ENCODE measurements at regions not wholly inside any gene's neighbourhood (a gene's known extent, or its start where the extent isn't known, plus 50 kb on each side); places are given as distances from the start of the nearest gene placed in this dataset.
A peak's percentile ranks its signal among the peaks of the same experiment; 100 is the strongest.

DNA sequence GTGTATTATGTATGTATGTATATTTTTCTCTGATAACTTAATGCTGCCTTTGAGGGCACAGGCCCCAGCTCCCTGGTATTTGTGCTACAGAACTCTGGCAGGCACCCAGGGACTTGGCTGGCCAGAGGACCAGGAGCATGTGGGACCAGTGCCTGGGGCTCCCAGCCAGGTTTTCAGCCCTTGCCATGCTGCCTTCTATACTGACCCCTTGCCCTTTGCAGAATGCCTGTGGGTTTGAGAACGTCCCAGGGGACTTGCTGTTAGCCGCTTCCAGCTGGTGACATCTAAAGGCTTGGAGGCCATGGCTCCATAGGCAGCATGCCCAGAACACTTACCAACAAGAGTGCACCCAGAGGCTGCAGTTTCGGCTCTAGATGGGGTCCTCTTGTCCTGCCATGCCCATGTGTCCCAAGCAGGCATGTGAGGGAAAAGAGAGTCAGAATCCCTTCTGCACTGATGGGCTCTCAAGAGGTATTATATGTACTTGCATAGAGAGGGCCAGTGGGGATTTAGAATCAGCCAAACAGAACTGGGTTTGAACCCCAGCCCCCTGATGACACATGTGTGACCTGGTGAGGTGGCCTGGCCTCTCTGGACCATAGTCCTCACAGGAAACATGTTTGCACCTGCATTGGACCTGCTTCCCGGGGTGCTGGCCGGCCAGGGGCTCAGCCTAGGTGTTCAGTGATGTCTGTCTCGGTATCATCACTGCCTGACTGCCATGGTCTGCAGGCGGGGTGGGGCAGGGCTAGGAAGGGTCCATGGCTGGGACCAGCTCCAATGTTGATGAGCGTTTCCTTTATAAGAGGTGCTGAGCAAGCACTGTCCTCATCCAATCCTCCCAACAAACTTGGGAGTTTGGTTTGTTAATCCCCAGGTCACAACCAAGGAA is 119.2 kb upstream of the FHL2 start:
- TF ChIP-seq FOXM1 (IDR thresholded peaks at IDR 0.05; ENCODE audit: borderline replicate concordance, low read depth) (no peak), EGR1 (IDR thresholded peaks at IDR 0.05) (no peak), CEBPB (IDR thresholded peaks at IDR 0.05) (no peak), ZBTB7A (IDR thresholded peaks at IDR 0.05; ENCODE audit: low read depth) (no peak), TAF1 (IDR thresholded peaks at IDR 0.05; ENCODE audit: low read depth) (no peak), RAD21 (IDR thresholded peaks at IDR 0.05; ENCODE audit: low read depth) (no peak), NFIC (IDR thresholded peaks at IDR 0.05) (no peak)
- TF ChIP-seq, protein P1, sequence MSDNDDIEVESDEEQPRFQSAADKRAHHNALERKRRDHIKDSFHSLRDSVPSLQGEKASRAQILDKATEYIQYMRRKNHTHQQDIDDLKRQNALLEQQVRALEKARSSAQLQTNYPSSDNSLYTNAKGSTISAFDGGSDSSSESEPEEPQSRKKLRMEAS (IDR thresholded peaks at IDR 0.05), result no peak

DNA sequence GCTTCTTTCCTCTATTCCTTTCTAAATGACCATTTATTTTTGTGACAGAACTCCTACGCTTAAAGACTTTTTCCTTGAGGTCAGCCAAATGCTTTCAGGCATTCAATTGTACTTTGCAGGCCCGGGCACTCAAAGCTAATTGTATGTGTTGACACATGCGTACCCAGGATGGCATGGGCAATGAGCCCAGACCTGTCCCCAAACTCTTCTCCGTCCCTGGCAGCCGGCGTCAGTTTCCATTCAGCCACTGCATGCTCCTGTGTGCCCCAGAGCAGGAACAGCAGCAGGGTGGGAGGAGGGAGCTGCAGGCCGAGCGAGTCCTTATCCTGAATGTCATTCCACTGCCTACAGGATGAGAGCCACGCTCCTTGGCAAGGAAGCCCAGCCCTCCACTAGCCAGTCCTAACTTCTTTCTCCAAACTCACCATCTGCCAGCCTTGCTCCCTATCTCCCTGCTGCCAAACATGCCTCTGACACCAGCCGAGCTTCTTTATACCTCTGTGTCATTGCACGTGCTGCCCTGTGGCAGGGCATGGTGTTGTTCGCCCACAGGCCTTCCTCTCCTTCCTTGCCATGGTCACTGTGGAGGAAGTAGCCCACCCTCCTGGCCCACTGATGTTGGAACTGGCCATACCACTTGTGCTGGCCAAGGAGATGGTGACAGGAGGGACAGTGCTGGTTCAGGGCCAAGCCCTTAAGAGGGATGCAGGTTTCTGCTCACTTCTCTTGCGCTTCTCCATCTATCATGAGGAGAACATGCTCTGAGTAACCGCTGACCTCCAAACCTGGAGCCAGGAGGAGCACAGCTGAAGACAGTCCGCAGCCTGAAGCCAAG is 116.9 kb upstream of the FHL2 start:
- TF ChIP-seq NFIC (IDR thresholded peaks at IDR 0.05) (peak; percentile 40; the same call in 1 of the 2 replicates), RAD21 (IDR thresholded peaks at IDR 0.05; ENCODE audit: low read depth) (no peak), EGR1 (IDR thresholded peaks at IDR 0.05) (peak; percentile 23; the same call in 1 of the 2 replicates), EP300 (IDR thresholded peaks at IDR 0.05; ENCODE audit: borderline replicate concordance) (peak; percentile 34; the same call in 1 of the 2 replicates)

DNA sequence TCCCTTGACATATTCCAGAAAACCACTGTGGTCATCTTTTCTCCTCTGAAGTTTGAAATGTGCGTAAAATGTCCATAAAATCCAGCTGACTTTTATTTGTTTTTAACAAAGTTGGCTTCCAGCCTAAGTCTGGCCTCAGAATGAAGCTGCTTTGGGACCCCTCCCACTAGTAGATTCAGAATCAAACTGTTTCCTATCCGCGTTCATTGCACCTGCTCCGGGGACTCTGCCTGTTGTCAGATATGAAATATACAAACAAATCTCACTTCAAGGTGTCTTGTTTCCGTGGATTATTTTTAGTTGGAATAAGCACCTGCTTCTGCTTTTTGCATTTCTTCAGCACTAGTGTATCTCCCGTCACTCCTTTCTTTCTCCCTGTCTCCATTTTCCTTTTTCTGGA is 115.7 kb upstream of the FHL2 start:
- TF ChIP-seq, protein P2, sequence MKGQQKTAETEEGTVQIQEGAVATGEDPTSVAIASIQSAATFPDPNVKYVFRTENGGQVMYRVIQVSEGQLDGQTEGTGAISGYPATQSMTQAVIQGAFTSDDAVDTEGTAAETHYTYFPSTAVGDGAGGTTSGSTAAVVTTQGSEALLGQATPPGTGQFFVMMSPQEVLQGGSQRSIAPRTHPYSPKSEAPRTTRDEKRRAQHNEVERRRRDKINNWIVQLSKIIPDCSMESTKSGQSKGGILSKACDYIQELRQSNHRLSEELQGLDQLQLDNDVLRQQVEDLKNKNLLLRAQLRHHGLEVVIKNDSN (IDR thresholded peaks at IDR 0.05), result no peak
- TF ChIP-seq YY1 (IDR thresholded peaks at IDR 0.05; ENCODE audit: low read depth), result no peak
- no peak for TF ChIP-seq TAF1 (IDR thresholded peaks at IDR 0.05; ENCODE audit: low read depth)
- TF ChIP-seq TEAD4 (IDR thresholded peaks at IDR 0.05), result no peak
- TF ChIP-seq RAD21 (IDR thresholded peaks at IDR 0.05; ENCODE audit: low read depth), result no peak
- no peak for TF ChIP-seq CEBPB (IDR thresholded peaks at IDR 0.05)
- TF ChIP-seq EGR1 (IDR thresholded peaks at IDR 0.05), result no peak
- TF ChIP-seq, protein P1 (IDR thresholded peaks at IDR 0.05), result no peak
- TF ChIP-seq ZBTB7A (IDR thresholded peaks at IDR 0.05; ENCODE audit: low read depth), result no peak
- TF ChIP-seq NFIC (IDR thresholded peaks at IDR 0.05), result no peak
- TF ChIP-seq TCF12 (IDR thresholded peaks at IDR 0.05; ENCODE audit: low read depth), result no peak
- TF ChIP-seq FOXM1 (IDR thresholded peaks at IDR 0.05; ENCODE audit: borderline replicate concordance, low read depth), result no peak
- TF ChIP-seq EP300 (IDR thresholded peaks at IDR 0.05; ENCODE audit: borderline replicate concordance), result no peak
- TF ChIP-seq, protein P3, sequence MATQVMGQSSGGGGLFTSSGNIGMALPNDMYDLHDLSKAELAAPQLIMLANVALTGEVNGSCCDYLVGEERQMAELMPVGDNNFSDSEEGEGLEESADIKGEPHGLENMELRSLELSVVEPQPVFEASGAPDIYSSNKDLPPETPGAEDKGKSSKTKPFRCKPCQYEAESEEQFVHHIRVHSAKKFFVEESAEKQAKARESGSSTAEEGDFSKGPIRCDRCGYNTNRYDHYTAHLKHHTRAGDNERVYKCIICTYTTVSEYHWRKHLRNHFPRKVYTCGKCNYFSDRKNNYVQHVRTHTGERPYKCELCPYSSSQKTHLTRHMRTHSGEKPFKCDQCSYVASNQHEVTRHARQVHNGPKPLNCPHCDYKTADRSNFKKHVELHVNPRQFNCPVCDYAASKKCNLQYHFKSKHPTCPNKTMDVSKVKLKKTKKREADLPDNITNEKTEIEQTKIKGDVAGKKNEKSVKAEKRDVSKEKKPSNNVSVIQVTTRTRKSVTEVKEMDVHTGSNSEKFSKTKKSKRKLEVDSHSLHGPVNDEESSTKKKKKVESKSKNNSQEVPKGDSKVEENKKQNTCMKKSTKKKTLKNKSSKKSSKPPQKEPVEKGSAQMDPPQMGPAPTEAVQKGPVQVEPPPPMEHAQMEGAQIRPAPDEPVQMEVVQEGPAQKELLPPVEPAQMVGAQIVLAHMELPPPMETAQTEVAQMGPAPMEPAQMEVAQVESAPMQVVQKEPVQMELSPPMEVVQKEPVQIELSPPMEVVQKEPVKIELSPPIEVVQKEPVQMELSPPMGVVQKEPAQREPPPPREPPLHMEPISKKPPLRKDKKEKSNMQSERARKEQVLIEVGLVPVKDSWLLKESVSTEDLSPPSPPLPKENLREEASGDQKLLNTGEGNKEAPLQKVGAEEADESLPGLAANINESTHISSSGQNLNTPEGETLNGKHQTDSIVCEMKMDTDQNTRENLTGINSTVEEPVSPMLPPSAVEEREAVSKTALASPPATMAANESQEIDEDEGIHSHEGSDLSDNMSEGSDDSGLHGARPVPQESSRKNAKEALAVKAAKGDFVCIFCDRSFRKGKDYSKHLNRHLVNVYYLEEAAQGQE (IDR thresholded peaks at IDR 0.05; ENCODE audit: low read depth), result no peak
- no peak for TF ChIP-seq CREB1 (IDR thresholded peaks at IDR 0.05; ENCODE audit: low read depth)

DNA sequence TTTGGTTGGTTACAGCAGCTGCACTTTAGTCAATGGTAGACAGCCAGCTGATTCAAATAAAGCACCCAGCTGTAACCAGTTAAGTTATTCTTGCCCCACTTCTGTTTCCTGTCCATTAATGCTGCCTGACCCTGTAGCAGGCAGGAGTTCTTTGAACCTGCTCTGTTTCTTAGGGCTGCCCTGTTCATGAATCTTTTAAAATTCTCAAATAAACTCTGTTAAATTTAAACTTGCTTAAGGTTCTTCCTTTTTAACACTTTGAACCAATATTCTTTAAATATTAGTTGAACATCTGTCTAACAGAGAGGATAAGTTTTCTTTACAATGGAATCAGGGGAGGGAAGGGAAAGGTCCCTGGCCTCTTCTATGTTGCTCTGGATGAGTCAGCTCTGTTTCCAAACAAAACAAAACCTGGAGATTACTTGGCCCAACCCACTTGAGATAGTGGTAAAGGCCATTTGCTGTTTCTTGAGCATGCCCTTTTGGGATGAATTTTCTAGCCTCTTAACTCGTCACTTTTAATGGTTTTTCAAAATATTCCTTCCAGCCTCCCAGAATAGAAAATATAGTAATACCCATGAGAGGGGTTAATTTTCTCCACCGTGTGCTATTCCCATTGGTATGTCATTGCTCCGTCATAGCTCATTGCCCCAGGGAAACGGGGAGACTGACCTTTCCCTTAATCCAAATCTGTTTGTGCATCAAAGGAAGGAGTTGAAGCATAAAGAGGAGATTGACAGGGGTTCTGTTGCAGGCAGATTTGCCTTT is 112.1 kb upstream of the FHL2 start:
- TF ChIP-seq YY1 (IDR thresholded peaks at IDR 0.05; ENCODE audit: low read depth), result no peak
- TF ChIP-seq, protein P1 (IDR thresholded peaks at IDR 0.05), result no peak
- TF ChIP-seq, protein P3 (IDR thresholded peaks at IDR 0.05; ENCODE audit: low read depth), result no peak
- no peak for TF ChIP-seq FOXM1 (IDR thresholded peaks at IDR 0.05; ENCODE audit: borderline replicate concordance, low read depth)
- TF ChIP-seq, protein P2 (IDR thresholded peaks at IDR 0.05), result no peak
